Endothelial cell of hepatic sinusoid (primary cell): ENCODE measurements at regions not wholly inside any gene's neighbourhood (a gene's known extent, or its start where the extent isn't known, plus 50 kb on each side); places are given as distances from the start of the nearest gene placed in this dataset.

ENCODE experiments used
- in situ Hi-C: cut with HindIII; loops from 2 replicates; pipeline ENCODE4 v1.10.0; 2017; ENCODE audit warnings: low sequenced_read_pairs

GRCh38 chr16:13453325-13453724, 466.6 kb upstream of the ERCC4 start:
- in situ Hi-C loops = no loop called here

DNA sequence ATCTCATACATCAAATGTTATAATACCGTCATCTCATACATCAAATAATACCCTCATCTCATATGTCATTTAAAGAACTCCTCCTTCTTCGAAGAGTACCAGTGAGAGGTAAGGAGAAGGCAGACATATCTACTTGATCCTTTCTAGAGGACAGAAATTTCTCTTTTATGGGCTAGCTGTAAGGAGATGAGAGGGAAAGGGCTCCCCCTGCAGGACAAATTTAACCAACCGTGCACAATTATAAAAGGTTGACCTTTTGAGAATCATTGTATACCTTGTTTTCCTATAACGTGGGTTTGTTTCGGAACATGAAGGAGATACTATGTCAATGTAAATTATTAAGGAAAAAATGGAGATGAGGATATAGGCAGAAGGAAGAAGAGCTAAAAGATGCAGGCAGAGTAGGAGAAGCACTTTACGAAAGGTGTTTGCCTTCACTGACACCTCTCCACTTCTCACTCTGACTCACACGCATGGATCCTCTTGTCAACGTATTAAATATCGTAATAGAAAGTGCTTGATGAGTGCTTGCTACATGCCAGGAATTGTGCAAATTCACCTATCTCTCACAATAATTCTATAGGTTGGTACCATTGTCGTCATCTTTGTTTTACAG, 465.9 kb upstream of the ERCC4 start:
- in situ Hi-C loops = no loop called here

DNA sequence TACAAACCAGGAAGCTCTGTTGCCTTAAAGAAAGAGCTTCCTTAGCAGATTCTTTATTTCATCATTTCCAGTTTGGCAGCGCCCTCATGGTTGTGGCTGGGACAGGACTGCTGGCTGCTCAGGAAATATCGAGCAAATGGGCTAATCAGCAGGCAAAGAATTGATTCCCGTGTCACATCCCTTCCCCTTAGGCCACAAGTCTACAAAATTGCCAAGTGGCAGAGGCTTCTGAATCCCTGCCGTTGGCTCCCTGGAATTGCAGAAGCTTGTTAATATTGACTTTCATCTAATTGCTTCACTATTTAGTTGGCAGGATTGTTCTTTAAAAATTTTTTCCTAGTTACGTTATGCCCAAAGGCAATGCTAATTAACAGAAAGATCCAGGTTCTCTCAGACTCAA, 456.3 kb upstream of the ERCC4 start:
- in situ Hi-C loops = no loop called here

- in situ Hi-C loops = no loop called here
Observed at GRCh38 chr16:13471036-13471435, 448.9 kb upstream of the ERCC4 start.

GRCh38 chr16:13478991-13479390, 441.0 kb upstream of the ERCC4 start:
- in situ Hi-C loops = no loop called here

GRCh38 chr16:13479549-13479948, 440.4 kb upstream of the ERCC4 start:
- in situ Hi-C loops = no loop called here

DNA sequence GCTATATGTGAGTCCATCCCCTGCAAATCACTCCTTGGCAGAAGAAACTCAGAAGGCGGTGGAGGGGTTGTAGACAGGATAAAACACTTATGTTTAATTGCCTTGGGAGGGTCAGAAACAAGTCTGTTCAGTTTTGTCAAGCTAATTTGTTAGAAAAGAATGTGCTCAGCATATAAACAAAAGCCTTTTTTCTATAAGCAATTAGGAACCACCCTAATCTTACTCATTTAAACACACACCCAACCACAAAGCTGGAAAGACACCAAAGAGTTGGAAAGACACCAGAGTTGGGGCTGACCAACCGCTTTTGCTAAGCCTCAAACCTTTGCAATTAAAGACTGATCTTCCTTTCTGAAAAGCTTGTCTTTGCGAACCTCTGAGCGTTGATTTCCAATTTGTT, 439.2 kb upstream of the ERCC4 start:
- in situ Hi-C loops = loop anchor here (10.0 kb wide), 1 partner anchor 156 kb away; no protein-coding TSS in a partner anchor

- in situ Hi-C loops = loop anchor here (10.0 kb wide), 1 partner anchor 158 kb away; no protein-coding TSS in a partner anchor
Observed at GRCh38 chr16:13483121-13483520, 436.8 kb upstream of the ERCC4 start.

GRCh38 chr16:13489416-13489815, 430.5 kb upstream of the ERCC4 start:
- in situ Hi-C loops = loop anchor here (10.0 kb wide), 1 partner anchor 165 kb away; no protein-coding TSS in a partner anchor

GRCh38 chr16:13492046-13492445, 427.9 kb upstream of the ERCC4 start:
- in situ Hi-C loops = no loop called here

DNA sequence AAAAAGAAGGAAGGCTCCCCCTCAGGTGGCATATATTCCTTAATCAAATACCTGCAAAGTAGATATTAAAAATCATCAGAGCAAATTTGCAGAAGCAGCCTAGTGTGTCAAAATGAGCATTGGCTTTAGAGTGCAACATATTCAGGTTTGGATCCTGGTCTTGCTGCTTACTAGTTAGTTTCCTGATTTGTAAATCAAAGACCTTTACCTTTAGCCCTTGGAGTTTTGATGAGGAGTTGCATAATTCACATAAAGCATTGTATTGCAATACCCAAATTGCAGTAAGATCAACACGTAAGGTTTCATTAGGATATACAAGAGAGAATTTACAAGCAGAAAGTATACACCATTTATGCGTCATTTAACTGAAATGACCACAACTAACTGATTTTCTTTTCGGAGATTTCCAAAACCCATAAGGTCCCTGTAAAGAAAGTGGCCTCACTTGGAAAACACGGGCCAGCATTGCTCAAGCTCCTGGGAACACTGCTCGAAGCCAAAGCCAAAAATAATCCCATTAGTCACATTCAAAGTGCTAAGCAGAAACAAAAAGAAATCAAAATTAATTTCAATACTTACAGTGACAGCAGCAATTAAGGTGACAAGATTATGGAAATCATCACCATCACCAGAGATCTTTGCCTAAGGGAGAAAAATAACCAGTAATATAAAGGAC, 415.9 kb upstream of the ERCC4 start:
- in situ Hi-C loops = no loop called here

GRCh38 chr16:13507530-13507929, 412.4 kb upstream of the ERCC4 start:
- in situ Hi-C loops = no loop called here

DNA sequence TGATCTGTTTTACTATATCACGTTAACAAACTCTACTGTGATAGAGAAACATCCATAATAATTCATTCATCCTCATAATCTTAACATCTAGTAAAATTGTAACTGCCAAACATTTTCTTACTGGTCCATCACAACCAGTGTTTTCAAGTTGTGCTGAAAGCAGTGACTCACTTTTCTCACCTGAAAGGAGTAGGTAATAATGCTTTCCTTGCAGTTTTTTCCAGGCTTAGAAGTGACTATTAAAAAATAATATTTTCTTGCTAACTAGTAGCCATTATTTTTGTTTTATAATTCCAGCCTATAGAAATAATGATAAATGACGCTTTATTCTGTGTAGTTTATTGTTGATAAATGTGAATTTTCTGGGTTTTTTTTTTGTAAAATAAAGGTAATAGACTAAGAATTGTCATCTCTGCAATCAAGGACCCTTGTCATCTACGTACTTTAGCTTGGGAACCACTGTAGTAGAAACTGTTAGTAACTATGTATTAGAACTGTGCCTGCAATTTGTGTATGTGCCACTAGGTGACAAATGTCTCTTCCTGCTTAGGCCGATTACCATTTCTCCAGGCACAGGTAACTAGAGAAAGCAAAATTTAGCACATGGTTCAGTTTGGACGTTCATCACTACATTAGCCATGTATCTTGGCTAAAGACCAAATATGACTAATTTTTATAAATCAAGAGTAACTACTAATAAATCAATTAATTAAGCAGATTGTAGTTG, 409.4 kb upstream of the ERCC4 start:
- in situ Hi-C loops = no loop called here

DNA sequence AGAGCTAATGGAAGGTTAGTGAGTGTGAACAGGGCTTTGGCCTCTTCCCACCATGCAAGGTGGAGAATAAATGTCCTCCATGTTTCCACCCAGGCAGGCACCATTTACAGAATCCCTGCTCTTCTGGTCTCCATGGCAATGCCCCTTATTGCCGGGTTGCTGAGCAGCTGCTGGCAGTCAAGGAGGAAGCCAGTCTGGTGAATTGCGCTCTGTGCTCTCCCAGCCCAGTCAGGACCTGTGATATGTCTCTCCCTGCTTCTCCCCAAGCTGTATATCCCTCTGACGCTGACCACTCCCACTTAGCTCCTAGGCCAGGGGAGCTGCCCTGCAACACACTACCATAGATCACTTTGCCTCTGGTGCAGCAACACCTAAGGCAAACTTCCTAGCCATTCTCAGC, 402.1 kb upstream of the ERCC4 start:
- in situ Hi-C loops = no loop called here

DNA sequence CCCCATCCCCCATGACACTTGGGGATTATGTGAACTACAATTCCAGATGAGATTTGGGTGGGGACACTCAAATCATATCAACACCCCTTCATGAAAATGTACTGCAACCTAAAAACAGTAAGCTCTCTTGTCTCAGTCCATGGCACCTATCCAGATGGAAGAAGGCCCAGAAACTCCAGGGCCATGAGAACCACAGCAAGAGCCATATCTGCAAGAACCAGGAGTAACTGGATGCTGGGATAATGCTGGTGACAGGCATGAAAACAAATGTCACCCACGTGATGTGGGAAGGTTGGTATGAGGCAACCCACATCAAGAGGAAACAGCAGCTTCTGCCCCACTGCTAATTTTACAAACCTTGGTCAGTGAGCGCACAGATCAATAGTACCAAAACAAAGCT, 400.1 kb upstream of the ERCC4 start:
- in situ Hi-C loops = no loop called here

DNA sequence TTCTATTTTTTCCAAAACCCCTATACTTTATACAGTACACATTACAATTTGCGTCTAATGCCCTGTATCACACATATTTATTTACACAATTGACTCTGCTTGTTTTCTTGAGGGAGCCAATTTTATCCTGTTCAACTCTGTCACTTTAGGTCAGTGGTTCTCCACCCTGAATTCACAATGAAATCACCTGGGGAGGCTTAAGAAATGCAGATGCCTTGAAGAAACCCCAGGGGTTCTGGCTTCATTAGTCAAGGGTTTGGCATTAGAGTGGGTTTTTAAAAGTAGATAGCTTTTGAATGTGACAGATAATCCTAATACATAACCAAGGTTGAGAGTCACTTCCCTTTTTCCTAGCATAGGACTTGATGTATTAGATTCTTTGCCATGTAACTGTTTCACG, 398.6 kb upstream of the ERCC4 start:
- in situ Hi-C loops = no loop called here

DNA sequence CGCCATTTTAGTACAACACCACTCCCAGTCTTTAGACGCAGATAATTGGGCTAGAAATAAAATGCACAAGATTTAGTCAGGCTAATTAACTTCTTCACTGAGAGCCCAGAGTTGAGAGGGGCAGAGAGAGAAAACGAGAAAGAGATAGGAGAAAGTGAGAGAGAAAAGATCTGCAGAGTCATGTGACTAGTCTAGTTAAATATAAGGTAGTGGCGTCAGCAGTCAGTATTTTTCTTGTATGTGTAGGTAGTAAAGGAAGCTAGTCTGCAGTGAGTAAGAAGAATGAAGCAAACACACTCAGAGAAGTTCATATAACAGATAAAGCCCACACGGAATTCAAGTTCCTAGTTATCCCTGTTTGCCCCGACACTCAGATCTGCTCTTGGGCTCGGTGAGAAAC, 392.6 kb upstream of the ERCC4 start:
- in situ Hi-C loops = no loop called here

GRCh38 chr16:13528691-13529090, 391.3 kb upstream of the ERCC4 start:
- in situ Hi-C loops = no loop called here

- in situ Hi-C loops = no loop called here
Observed at GRCh38 chr16:13529193-13529982, 390.6 kb upstream of the ERCC4 start.

DNA sequence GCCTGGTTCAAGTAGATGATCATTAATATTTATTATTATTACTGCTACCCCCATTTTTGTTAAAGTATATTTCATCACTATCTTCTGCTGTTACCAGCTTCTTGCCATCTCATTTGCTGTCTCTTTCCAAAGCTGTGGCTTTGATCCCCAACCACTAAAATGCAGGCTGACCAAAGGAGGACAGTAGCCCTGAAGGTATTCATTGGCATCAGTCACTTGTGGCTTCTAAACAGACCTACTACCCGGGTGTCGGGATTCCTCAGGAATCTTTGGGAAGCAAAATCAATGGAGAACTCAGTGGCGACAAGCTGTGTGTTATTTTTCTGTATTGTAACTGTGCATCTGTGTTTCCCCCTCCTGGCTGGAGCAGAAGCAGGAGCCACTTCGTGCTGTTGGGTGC, 379.2 kb upstream of the ERCC4 start:
- in situ Hi-C loops = no loop called here

DNA sequence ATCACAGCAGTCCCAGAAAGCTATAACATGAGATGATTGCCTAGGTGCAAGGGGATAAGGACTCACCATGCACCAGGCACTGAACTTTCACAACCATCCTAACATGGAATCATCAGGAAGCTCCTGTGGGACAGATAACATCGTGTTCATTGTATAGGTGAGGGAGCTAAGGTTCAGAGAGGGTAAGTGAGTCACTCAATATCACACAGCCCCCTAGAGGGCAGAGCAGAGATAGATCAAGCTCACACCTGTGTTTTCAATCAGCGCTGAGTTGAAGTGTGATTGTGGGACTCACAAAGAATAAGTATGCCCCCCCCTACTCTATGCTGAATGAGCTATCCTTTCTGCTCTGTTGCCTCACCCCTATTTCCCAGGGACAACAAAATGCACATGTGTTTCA, 377.7 kb upstream of the ERCC4 start:
- in situ Hi-C loops = no loop called here
